HEK293T (cell line): ENCODE measurements at regions not wholly inside any gene's neighbourhood (a gene's known extent, or its start where the extent isn't known, plus 50 kb on each side); places are given as distances from the start of the nearest gene placed in this dataset.

Source experiments
- CTBP1 ChIP-seq: fragments of 450-650 bp; IDR thresholded peaks from 2 replicates; pipeline ENCODE4 v1.6.1; 2016; ENCODE audit warnings: borderline replicate concordance
- ZNF384 ChIP-seq: fragments of 450-650 bp; IDR thresholded peaks from 2 replicates; pipeline ENCODE4 v1.6.1; 2016

GRCh38 chr10:88095223-88095721 lies 231.8 kb downstream of the PTEN start:
- TF ChIP-seq CTBP1: no peak
- no peak for TF ChIP-seq ZNF384
